GM12878 (cell line): ENCODE measurements at regions not wholly inside any gene's neighbourhood (a gene's known extent, or its start where the extent isn't known, plus 50 kb on each side); places are given as distances from the start of the nearest gene placed in this dataset.

Source experiments
- ATF3 ChIP-seq: IDR thresholded peaks from 2 replicates; pipeline ENCODE4 v1.6.1; 2011; ENCODE audit warnings: low read depth, mild to moderate bottlenecking, low read length, moderate library complexity, borderline replicate concordance; ENCODE audit errors: extremely low read depth
- EP300 ChIP-seq, 2 experiments: fragments of 150-350 bp in 1 of 2; IDR thresholded peaks; 2 replicates each; pipeline ENCODE4 v1.6.1; 2011 to 2012; ENCODE audit warnings: low read depth in 2 of 2, low read length in 2 of 2, borderline replicate concordance in 1 of 2, improper control_type of control experiment in 1 of 2, inconsistent platforms in 1 of 2; ENCODE audit not compliant: control insufficient read depth in 1 of 2
- EZH2 ChIP-seq: IDR thresholded peaks from 2 replicates; pipeline ENCODE4 v1.6.1; 2012; ENCODE audit warnings: low read depth, mild to moderate bottlenecking, control low read depth, inconsistent platforms, low read length, borderline replicate concordance; ENCODE audit not compliant: control insufficient read depth
- HDAC6 ChIP-seq: fragments of 200-600 bp; sonication (generic); IDR thresholded peaks from one replicate; pipeline ENCODE4 v1.8.0; 2017; ENCODE audit warnings: antibody characterized with exemption; ENCODE audit not compliant: unreplicated experiment
- KDM1A ChIP-seq: fragments of 200-600 bp; sonication (generic); IDR thresholded peaks from 2 replicates; pipeline ENCODE4 v1.6.1; 2016; ENCODE audit warnings: borderline replicate concordance
- POLR2A ChIP-seq: IDR thresholded peaks from 2 replicates; pipeline ENCODE4 v1.6.1; 2011; ENCODE audit warnings: low read depth, mild to moderate bottlenecking, low read length
- POLR2AphosphoS5 ChIP-seq: IDR thresholded peaks from 2 replicates; pipeline ENCODE4 v1.6.1; 2011; ENCODE audit warnings: mild to moderate bottlenecking, low read length, inconsistent platforms
- RELA ChIP-seq: fragments of 450-650 bp; IDR thresholded peaks from 2 replicates; pipeline ENCODE4 v1.8.0; 2014; ENCODE audit warnings: borderline replicate concordance; ENCODE audit not compliant: partially characterized antibody
- RELB ChIP-seq: fragments of 450-650 bp; IDR thresholded peaks from 2 replicates; pipeline ENCODE4 v1.6.1; 2017; ENCODE audit warnings: low read depth, mild to moderate bottlenecking, moderate library complexity
- TARDBP ChIP-seq: IDR thresholded peaks from 2 replicates; pipeline ENCODE4 v1.6.1; 2016; ENCODE audit warnings: borderline replicate concordance
- ZNF274 ChIP-seq: IDR thresholded peaks from one replicate; pipeline ENCODE4 v1.8.0; 2011; ENCODE audit not compliant: insufficient read length, insufficient read depth
- TF ChIP-seq, protein P1 (sequence below), 3 experiments: IDR thresholded peaks in 2 of 3; conservative IDR thresholded peaks in 1 of 3; 2 replicates each; pipeline ENCODE4 v1.5.1; 2011; ENCODE audit warnings: low read depth in 3 of 3, low read length in 3 of 3, mild to moderate bottlenecking in 3 of 3, control low read depth in 2 of 3, moderate library complexity in 2 of 3, inconsistent platforms in 1 of 3, mixed read lengths in 1 of 3; ENCODE audit not compliant: control insufficient read depth in 2 of 3, insufficient read depth in 1 of 3; ENCODE audit errors: extremely low read depth in 1 of 3

GRCh38 chr7:25775570-25775969 is 376.4 kb upstream of the NFE2L3 start:
- TF ChIP-seq ATF3 (no peak), KDM1A (no peak), POLR2A (no peak), POLR2AphosphoS5 (no peak), EZH2 (no peak), RELB (no peak), EP300 (IDR thresholded peaks at IDR 0.05; ENCODE audit: borderline replicate concordance in 1 of 2, control insufficient read depth in 1 of 2, low read depth in 2 of 2, low read length in 2 of 2) (no peak), HDAC6 (no peak), TARDBP (no peak), RELA (no peak), ZNF274 (no peak)
- TF ChIP-seq, protein P1, sequence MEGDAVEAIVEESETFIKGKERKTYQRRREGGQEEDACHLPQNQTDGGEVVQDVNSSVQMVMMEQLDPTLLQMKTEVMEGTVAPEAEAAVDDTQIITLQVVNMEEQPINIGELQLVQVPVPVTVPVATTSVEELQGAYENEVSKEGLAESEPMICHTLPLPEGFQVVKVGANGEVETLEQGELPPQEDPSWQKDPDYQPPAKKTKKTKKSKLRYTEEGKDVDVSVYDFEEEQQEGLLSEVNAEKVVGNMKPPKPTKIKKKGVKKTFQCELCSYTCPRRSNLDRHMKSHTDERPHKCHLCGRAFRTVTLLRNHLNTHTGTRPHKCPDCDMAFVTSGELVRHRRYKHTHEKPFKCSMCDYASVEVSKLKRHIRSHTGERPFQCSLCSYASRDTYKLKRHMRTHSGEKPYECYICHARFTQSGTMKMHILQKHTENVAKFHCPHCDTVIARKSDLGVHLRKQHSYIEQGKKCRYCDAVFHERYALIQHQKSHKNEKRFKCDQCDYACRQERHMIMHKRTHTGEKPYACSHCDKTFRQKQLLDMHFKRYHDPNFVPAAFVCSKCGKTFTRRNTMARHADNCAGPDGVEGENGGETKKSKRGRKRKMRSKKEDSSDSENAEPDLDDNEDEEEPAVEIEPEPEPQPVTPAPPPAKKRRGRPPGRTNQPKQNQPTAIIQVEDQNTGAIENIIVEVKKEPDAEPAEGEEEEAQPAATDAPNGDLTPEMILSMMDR (IDR thresholded peaks at IDR 0.05 in 2 of 3, conservative IDR thresholded peaks at IDR 0.05 in 1 of 3; ENCODE audit: control insufficient read depth in 2 of 3, extremely low read depth in 1 of 3, insufficient read depth in 1 of 3, low read depth in 3 of 3, low read length in 3 of 3), result no peak
